ENCODE measurements at regions not wholly inside any gene's neighbourhood (a gene's known extent, or its start where the extent isn't known, plus 50 kb on each side); places are given as distances from the start of the nearest gene placed in this dataset.
A peak's percentile ranks its signal among the peaks of the same experiment; 100 is the strongest.
"Not testable (repeated sequence)": the region's sequence is repeated elsewhere in the genome, so short reads cannot be mapped to it uniquely, and the experiment has no call there.

GRCh38 chr10:45105309-45105708 lies 104.6 kb downstream of the ZNF22 start:
- not testable (repeated sequence) for H3K36me3 Mint-ChIP-seq (ENCODE audit: low read depth); H3F3A ChIP-seq (replicated peaks; ENCODE audit: low read depth); H3K4me3 ChIP-seq; H3K27ac ChIP-seq (ENCODE audit: low read depth); H3K36me3 ChIP-seq (ENCODE audit: insufficient read depth); H3K4me1 ChIP-seq (ENCODE audit: insufficient read depth); H3K4me3 Mint-ChIP-seq; DNase-seq (ENCODE audit: low spot score); H3K79me2 ChIP-seq (replicated peaks; ENCODE audit: insufficient read depth); H3K27me3 ChIP-seq (ENCODE audit: insufficient read depth); H3K9me2 ChIP-seq (ENCODE audit: insufficient read depth); H3K27me3 Mint-ChIP-seq (ENCODE audit: insufficient read depth, low read depth, poor library complexity); H4K20me1 ChIP-seq (replicated peaks; ENCODE audit: insufficient read depth); H3K4me2 ChIP-seq; H3K9me3 Mint-ChIP-seq
- Mint-ChIP-seq H3K27ac (peak overlapping the region; percentile 29), H3K4me1 (peaks cover 24% of the 10 kb centered on the region)
- peak; percentile 48 for ATAC-seq
- peak overlapping the region; percentile 54; the same call in 1 of the 2 replicates for H2AFZ ChIP-seq

GRCh38 chr10:45106236-45106856 lies 105.6 kb downstream of the ZNF22 start:
- Histone ChIP-seq H3K4me3 (no peak overlapping the region), H2AFZ (no peak overlapping the region), H3K4me1 (ENCODE audit: insufficient read depth) (no peaks in the 10 kb centered on the region; the same call in 1 of the 2 replicates), H3K27ac (ENCODE audit: low read depth) (no peak overlapping the region), H4K20me1 (replicated peaks; ENCODE audit: insufficient read depth) (no peaks in the 10 kb centered on the region), H3K27me3 (ENCODE audit: insufficient read depth) (no peaks in the 10 kb centered on the region), H3K9me2 (ENCODE audit: insufficient read depth) (no peaks in the 10 kb centered on the region), H3F3A (replicated peaks; ENCODE audit: low read depth) (no peaks in the 10 kb centered on the region), H3K4me2 (no peak overlapping the region), H3K79me2 (replicated peaks; ENCODE audit: insufficient read depth) (no peaks in the 10 kb centered on the region), H3K36me3 (ENCODE audit: insufficient read depth) (no peaks in the 10 kb centered on the region)
- DNase-seq (ENCODE audit: low spot score) = no peak
- Mint-ChIP-seq H3K9me3 (no peaks in the 10 kb centered on the region; the same call in 2 of the 3 replicates), H3K36me3 (ENCODE audit: low read depth) (no peaks in the 10 kb centered on the region), H3K4me1 (peaks cover 24% of the 10 kb centered on the region), H3K27me3 (ENCODE audit: insufficient read depth, low read depth, poor library complexity) (no peaks in the 10 kb centered on the region), H3K4me3 (no peak overlapping the region), H3K27ac (no peak overlapping the region)
- TF ChIP-seq STAT1 (IDR thresholded peaks at IDR 0.05; ENCODE audit: unreplicated experiment) (no peak), ZNF462 (CRISPR knock-in tag; IDR thresholded peaks at IDR 0.05) (no peak), EZH2phosphoT487 (IDR thresholded peaks at IDR 0.05; ENCODE audit: unreplicated experiment) (no peak), CREB1 (CRISPR knock-in tag; IDR thresholded peaks at IDR 0.05; ENCODE audit: low read depth) (no peak)
- peak; percentile 46 for ATAC-seq
